ENCODE measurements at regions not wholly inside any gene's neighbourhood (a gene's known extent, or its start where the extent isn't known, plus 50 kb on each side); places are given as distances from the start of the nearest gene placed in this dataset.
"Not testable (repeated sequence)": the region's sequence is repeated elsewhere in the genome, so short reads cannot be mapped to it uniquely, and the experiment has no call there.

GRCh38 chr14:106663805-106664410 lies 1137.5 kb downstream of the TMEM121 start:
- DNase-seq = peak; percentile 72 to 78

- DNase-seq = peak; percentile 35 to 56
Measured at GRCh38 chr14:106665814-106666213, 1139.4 kb downstream of the TMEM121 start.

GRCh38 chr14:106666341-106666740 lies 1140.0 kb downstream of the TMEM121 start:
- no peak for DNase-seq

- no peak for DNase-seq
Measured at GRCh38 chr14:106670011-106670410, 1143.6 kb downstream of the TMEM121 start.

- not testable (repeated sequence) for DNase-seq
Measured at GRCh38 chr14:106674093-106674492, 1147.7 kb downstream of the TMEM121 start.

GRCh38 chr14:106674509-106675125 lies 1148.2 kb downstream of the TMEM121 start:
- peak in 1 of 2 donors; percentile 74 for DNase-seq

GRCh38 chr14:106675716-106676115 lies 1149.3 kb downstream of the TMEM121 start:
- not testable (repeated sequence) for DNase-seq

- no peak for DNase-seq
Measured at GRCh38 chr14:106679776-106680175, 1153.4 kb downstream of the TMEM121 start.

GRCh38 chr14:106681161-106681560 lies 1154.8 kb downstream of the TMEM121 start:
- no peak for DNase-seq

GRCh38 chr14:106681568-106681967 lies 1155.2 kb downstream of the TMEM121 start:
- DNase-seq = no peak

- no peak for DNase-seq
Measured at GRCh38 chr14:106683631-106684030, 1157.2 kb downstream of the TMEM121 start.

GRCh38 chr14:106686533-106686932 lies 1160.2 kb downstream of the TMEM121 start:
- no peak for DNase-seq

GRCh38 chr14:106690333-106690891 lies 1164.0 kb downstream of the TMEM121 start:
- DNase-seq = no peak

GRCh38 chr14:106691601-106692291 lies 1165.4 kb downstream of the TMEM121 start:
- DNase-seq = peak; percentile 76 to 87

- DNase-seq = peak; percentile 78 to 82
Measured at GRCh38 chr14:106694638-106695393, 1168.4 kb downstream of the TMEM121 start.

- DNase-seq = not testable (repeated sequence)
Measured at GRCh38 chr14:106698620-106699267, 1172.4 kb downstream of the TMEM121 start.

- not testable (repeated sequence) for DNase-seq
Measured at GRCh38 chr14:106703651-106704050, 1177.3 kb downstream of the TMEM121 start.

GRCh38 chr14:106706488-106706887 lies 1180.1 kb downstream of the TMEM121 start:
- peak in 1 of 2 donors; percentile 24 for DNase-seq

GRCh38 chr14:106710187-106710586 lies 1183.8 kb downstream of the TMEM121 start:
- not testable (repeated sequence) for DNase-seq

GRCh38 chr14:106712513-106712912 lies 1186.1 kb downstream of the TMEM121 start:
- peak in 1 of 2 donors; percentile 23 for DNase-seq

- not testable (repeated sequence) for DNase-seq
Measured at GRCh38 chr14:106714446-106715428, 1188.4 kb downstream of the TMEM121 start.

Data from stimulated activated CD4-positive, alpha-beta T cell treated with anti-CD3 and anti-CD28 coated beads, Interleukin-2, amount 100 ng/mL, for 24 hours (primary cell).